Psoas muscle (tissue), 7 donors: ENCODE measurements at regions not wholly inside any gene's neighbourhood (a gene's known extent, or its start where the extent isn't known, plus 50 kb on each side); places are given as distances from the start of the nearest gene placed in this dataset.

Source experiments
- ATAC-seq, 4 donors: fragments of 200-7000 bp; cut with Tn5 transposase; one replicate each; pipeline ENCODE4 v1.9.1; 2020; ENCODE audit warnings: moderate library complexity in 3 of 4, mild to moderate bottlenecking in 2 of 4
- DNase-seq, 2 donors: peaks; one replicate each; pipeline ENCODE4 v3.0.0-alpha.2; 2020
- H3K27ac ChIP-seq: fragments of 200-600 bp; one replicate; pipeline ENCODE4 v1.8.0; 2022
- H3K27me3 ChIP-seq, 3 donors: fragments of 200-600 bp in 1 of 3; one replicate each; pipeline versions ENCODE4 v1.6.1 to v1.8.0; 2013 to 2022; ENCODE audit warnings: low read length in 2 of 3, mild to moderate bottlenecking in 2 of 3, moderate library complexity in 1 of 3; ENCODE audit not compliant: insufficient read depth in 3 of 3
- H3K36me3 ChIP-seq, 2 donors: fragments of 200-600 bp in 1 of 2; one replicate each; pipeline versions ENCODE4 v1.6.1 to v1.8.0; 2013 to 2022; ENCODE audit warnings: low read depth in 1 of 2, mild to moderate bottlenecking in 1 of 2, moderate library complexity in 1 of 2; ENCODE audit not compliant: insufficient read depth in 1 of 2
- H3K4me1 ChIP-seq: fragments of 200-600 bp; one replicate; pipeline ENCODE4 v1.8.0; 2022
- H3K4me3 ChIP-seq: fragments of 200-600 bp; one replicate; pipeline ENCODE4 v1.8.0; 2022; ENCODE audit warnings: mild to moderate bottlenecking
- H3K9me3 ChIP-seq: fragments of 200-600 bp; one replicate; pipeline ENCODE4 v1.8.0; 2022
- WGBS, 3 donors: extraction: QIAGEN DNeasy Blood & Tissue Kit; methylation state at CpG; one replicate each; pipeline versions ENCODE4 v1.1.6 to v1.1.7; 2013; 5-methylcytosine and 5-hydroxymethylcytosine counted together
- intact Hi-C, 2 donors: fragments of 100-400 bp; cut with DNase I; formaldehyde crosslinking; loops; one replicate each; pipeline versions ENCODE4 v1.11.0 to v1.14.2; 2022
- TF ChIP-seq, protein P1 (sequence below): fragments of 200-600 bp; IDR thresholded peaks from one replicate; pipeline ENCODE4 v1.8.0; 2022; ENCODE audit warnings: antibody characterized with exemption
- donor health status: healthy with polysubstance abuse.
- donor health status: DM: no; HTN: no; CAD: no; lungs with moderate emphysema.
- donor health status: Bipolar disorder and iron deficiency.
- donor health status: healthy.
- donor health status: DM: yes; HTN: yes; CAD: no.
- donor health status: DM: no; HTN: no; CAD: no.
- donor health status: DM: yes; HTN: yes; CAD: no.

DNA sequence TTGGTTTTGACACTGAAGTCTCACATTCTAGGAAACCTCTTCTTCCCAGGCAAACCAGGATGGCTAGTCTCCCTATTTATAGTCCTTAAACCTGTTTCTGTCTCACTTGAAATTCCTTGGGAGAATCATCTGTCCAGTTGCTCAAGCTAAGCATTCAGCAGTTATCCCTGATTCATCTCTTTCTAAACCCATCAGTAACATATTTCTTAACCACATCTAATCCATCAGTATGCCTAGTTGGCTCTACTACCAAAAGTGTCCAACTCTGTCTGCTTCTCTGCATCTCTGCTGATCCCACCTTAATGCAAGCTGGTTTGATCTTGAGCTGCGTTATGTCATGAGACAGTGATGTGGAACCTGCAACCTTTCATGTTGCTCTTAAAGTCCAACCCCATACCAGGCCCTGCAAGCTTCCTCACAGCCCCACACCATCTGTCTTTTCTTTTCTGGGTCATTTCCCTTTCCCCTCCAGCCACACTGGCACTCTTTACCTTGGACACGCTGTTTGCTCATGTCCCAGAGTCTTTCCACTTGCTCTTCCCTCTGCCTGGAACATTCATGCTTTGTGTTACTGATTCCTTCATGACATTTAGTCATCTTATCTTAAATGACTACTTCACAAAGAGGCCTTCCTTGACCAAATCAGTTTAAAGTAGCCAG, 380.8 kb upstream of the RGS6 start:
- ATAC-seq (no peak), DNase-seq (no peak)
- no peaks in the 10 kb centered on the region for H3K36me3 ChIP-seq
- no peaks in the 10 kb centered on the region for H3K9me3 ChIP-seq
- WGBS, 3 donors = 81 to 89% (median 82%) methylated on average over 2 of the region's 2 CpGs
- TF ChIP-seq, protein P1, sequence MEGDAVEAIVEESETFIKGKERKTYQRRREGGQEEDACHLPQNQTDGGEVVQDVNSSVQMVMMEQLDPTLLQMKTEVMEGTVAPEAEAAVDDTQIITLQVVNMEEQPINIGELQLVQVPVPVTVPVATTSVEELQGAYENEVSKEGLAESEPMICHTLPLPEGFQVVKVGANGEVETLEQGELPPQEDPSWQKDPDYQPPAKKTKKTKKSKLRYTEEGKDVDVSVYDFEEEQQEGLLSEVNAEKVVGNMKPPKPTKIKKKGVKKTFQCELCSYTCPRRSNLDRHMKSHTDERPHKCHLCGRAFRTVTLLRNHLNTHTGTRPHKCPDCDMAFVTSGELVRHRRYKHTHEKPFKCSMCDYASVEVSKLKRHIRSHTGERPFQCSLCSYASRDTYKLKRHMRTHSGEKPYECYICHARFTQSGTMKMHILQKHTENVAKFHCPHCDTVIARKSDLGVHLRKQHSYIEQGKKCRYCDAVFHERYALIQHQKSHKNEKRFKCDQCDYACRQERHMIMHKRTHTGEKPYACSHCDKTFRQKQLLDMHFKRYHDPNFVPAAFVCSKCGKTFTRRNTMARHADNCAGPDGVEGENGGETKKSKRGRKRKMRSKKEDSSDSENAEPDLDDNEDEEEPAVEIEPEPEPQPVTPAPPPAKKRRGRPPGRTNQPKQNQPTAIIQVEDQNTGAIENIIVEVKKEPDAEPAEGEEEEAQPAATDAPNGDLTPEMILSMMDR = no peak
- intact Hi-C loops = no loop called here
- no peak overlapping the region for H3K4me3 ChIP-seq
- H3K27me3 ChIP-seq = no peaks in the 10 kb centered on the region
- no peak overlapping the region for H3K27ac ChIP-seq
- no peaks in the 10 kb centered on the region for H3K4me1 ChIP-seq

DNA sequence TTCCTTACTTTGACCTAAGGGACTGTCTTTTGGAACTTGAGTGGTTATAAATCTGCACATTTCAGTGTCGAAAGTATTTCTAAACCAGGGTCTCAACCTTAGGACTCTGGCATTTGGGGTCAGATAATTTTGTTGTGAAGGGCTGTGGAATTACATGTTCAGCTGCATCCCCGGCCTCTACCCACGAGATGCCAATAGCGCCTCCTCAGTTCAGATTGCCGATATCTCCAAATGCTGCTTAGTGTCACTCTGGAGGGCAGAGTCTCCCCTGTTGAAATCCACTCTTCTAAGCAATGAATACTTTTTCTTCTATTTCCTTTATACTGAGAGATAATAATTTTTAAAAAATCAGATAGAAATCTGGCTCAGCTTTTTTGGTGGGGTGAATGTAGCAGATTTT, 379.4 kb upstream of the RGS6 start:
- 81 to 86% (median 82%) methylated on average over 5 of the region's 5 CpGs for WGBS, 3 donors
- intact Hi-C loops = no loop called here
- no peak overlapping the region for H3K27ac ChIP-seq
- no peak for ATAC-seq
- H3K4me1 ChIP-seq = no peaks in the 10 kb centered on the region
- DNase-seq = no peak
- H3K4me3 ChIP-seq = no peak overlapping the region
- H3K27me3 ChIP-seq = no peaks in the 10 kb centered on the region
- no peaks in the 10 kb centered on the region for H3K9me3 ChIP-seq
- TF ChIP-seq, protein P1 = no peak
- H3K36me3 ChIP-seq = no peaks in the 10 kb centered on the region

DNA sequence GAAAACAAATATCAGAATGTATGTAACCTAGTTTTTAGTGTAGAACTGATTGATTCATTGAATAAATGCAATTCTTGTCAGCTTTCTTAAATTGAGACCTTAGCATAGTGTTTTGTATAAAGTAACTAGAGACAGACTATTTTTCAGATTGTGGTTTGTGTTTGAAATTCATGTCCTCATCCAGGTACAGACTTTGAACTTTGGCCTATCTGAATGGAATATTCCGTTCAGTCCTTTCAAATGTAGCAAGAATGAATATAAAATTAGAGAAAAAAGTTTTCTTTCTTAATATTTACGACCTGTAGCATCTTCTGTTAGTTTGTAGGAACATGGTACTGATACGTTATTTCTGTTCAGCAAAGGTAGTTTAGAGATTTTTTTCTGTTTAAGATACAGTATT, 378.4 kb upstream of the RGS6 start:
- H3K4me3 ChIP-seq = no peak overlapping the region
- DNase-seq (no peak), ATAC-seq (no peak)
- no peaks in the 10 kb centered on the region for H3K27me3 ChIP-seq
- intact Hi-C loops = no loop called here
- H3K27ac ChIP-seq = no peak overlapping the region
- H3K36me3 ChIP-seq = no peaks in the 10 kb centered on the region
- H3K9me3 ChIP-seq = no peaks in the 10 kb centered on the region
- 93 to 97% (median 93%) methylated on average over 3 of the region's 3 CpGs for WGBS, 3 donors
- H3K4me1 ChIP-seq = no peaks in the 10 kb centered on the region
- TF ChIP-seq, protein P1 = no peak

DNA sequence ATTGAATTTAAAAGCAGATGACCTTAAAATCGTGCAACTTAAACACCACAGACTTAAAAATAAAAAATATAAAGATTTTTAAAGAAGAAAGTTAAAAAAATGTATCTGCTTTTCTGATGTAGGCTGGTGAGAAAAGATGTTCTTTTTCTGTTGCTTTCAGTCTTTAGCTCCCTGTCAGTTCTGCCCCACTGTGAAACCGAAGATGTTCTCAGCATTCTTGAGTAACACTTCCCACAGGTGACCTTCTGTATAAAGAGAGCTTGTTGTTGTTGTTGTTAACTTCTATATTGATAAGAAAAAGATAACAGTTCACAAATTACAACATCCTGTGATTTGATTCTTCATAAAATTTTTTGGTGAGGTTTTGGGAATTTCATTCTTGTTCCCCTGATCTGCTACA, 377.9 kb upstream of the RGS6 start:
- 72 to 83% (median 79%) methylated on average over 2 of the region's 2 CpGs for WGBS, 3 donors
- DNase-seq (no peak), ATAC-seq (no peak)
- no peak overlapping the region for H3K4me3 ChIP-seq
- H3K36me3 ChIP-seq = no peaks in the 10 kb centered on the region
- intact Hi-C loops = no loop called here
- no peaks in the 10 kb centered on the region for H3K4me1 ChIP-seq
- TF ChIP-seq, protein P1 = no peak
- no peak overlapping the region for H3K27ac ChIP-seq
- H3K9me3 ChIP-seq = no peaks in the 10 kb centered on the region
- H3K27me3 ChIP-seq = no peaks in the 10 kb centered on the region
